HL-60 (cell line): ENCODE measurements at regions not wholly inside any gene's neighbourhood (a gene's known extent, or its start where the extent isn't known, plus 50 kb on each side); places are given as distances from the start of the nearest gene placed in this dataset.

ENCODE experiments used
- DNase-seq, 2 experiments: peaks; one replicate each; pipeline ENCODE4 v3.0.0-alpha.2; 2010 to 2020; ENCODE audit warnings: low read depth in 1 of 2, low spot score in 1 of 2
- H3K27ac ChIP-seq: fragments of 250-450 bp; sonication (Bioruptor Pico); replicated peaks from 2 replicates; pipeline ENCODE4 v1.5.1; 2020; ENCODE audit warnings: mild to moderate bottlenecking, moderate library complexity
- H3K27me3 ChIP-seq: fragments of 250-450 bp; sonication (Bioruptor Pico); 2 replicates; pipeline ENCODE4 v1.5.1; 2021; ENCODE audit warnings: mild to moderate bottlenecking, moderate library complexity; ENCODE audit not compliant: insufficient read depth, poor library complexity, severe bottlenecking
- H3K4me3 ChIP-seq: replicated peaks from 2 replicates; pipeline ENCODE4 v1.5.1; 2011; ENCODE audit warnings: mild to moderate bottlenecking, control low read depth, low read length; ENCODE audit not compliant: insufficient read depth
- GABPA ChIP-seq: IDR thresholded peaks from 2 replicates; pipeline ENCODE4 v1.6.1; 2012; ENCODE audit warnings: low read depth
- POLR2AphosphoS5 ChIP-seq: IDR thresholded peaks from 2 replicates; pipeline ENCODE4 v1.6.1; 2012; ENCODE audit warnings: low read depth
- SPI1 ChIP-seq: IDR thresholded peaks from 2 replicates; pipeline ENCODE4 v1.6.1; 2012; ENCODE audit warnings: low read depth, mild to moderate bottlenecking, borderline replicate concordance
- TF ChIP-seq, protein P1 (sequence below): IDR thresholded peaks from 2 replicates; pipeline ENCODE4 v1.6.1; 2012; ENCODE audit warnings: low read depth; ENCODE audit not compliant: insufficient replicate concordance
- TF ChIP-seq, protein P2 (sequence below): IDR thresholded peaks from one replicate; pipeline ENCODE4 v1.5.1; 2011; ENCODE audit warnings: low read length, control low read depth, inconsistent platforms; ENCODE audit not compliant: insufficient read depth

DNA sequence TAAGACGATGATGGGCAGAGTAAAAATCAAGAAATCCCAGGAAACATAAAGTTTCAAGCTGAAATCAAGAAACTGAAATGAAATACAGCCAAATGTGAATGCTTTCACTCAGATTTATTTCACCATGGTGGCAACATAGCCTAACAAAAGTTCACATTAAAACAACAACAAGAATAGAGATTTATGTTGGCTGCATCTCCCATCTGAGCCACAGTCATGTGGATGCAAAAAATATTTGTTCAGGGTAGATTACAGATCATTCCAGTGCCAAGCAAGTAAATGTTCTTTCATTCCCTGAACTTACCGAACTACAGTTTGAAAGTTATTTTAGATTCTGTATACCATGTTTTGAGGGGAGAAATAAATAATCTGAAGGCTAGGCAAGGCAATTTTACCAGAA is 159.9 kb upstream of the TMTC1 start:
- Histone ChIP-seq H3K27ac (no peak overlapping the region), H3K4me3 (no peak overlapping the region), H3K27me3 (no peaks in the 10 kb centered on the region)
- no peak for TF ChIP-seq POLR2AphosphoS5
- TF ChIP-seq GABPA: no peak
- TF ChIP-seq, protein P1, sequence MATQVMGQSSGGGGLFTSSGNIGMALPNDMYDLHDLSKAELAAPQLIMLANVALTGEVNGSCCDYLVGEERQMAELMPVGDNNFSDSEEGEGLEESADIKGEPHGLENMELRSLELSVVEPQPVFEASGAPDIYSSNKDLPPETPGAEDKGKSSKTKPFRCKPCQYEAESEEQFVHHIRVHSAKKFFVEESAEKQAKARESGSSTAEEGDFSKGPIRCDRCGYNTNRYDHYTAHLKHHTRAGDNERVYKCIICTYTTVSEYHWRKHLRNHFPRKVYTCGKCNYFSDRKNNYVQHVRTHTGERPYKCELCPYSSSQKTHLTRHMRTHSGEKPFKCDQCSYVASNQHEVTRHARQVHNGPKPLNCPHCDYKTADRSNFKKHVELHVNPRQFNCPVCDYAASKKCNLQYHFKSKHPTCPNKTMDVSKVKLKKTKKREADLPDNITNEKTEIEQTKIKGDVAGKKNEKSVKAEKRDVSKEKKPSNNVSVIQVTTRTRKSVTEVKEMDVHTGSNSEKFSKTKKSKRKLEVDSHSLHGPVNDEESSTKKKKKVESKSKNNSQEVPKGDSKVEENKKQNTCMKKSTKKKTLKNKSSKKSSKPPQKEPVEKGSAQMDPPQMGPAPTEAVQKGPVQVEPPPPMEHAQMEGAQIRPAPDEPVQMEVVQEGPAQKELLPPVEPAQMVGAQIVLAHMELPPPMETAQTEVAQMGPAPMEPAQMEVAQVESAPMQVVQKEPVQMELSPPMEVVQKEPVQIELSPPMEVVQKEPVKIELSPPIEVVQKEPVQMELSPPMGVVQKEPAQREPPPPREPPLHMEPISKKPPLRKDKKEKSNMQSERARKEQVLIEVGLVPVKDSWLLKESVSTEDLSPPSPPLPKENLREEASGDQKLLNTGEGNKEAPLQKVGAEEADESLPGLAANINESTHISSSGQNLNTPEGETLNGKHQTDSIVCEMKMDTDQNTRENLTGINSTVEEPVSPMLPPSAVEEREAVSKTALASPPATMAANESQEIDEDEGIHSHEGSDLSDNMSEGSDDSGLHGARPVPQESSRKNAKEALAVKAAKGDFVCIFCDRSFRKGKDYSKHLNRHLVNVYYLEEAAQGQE: no peak
- DNase-seq: no peak

DNA sequence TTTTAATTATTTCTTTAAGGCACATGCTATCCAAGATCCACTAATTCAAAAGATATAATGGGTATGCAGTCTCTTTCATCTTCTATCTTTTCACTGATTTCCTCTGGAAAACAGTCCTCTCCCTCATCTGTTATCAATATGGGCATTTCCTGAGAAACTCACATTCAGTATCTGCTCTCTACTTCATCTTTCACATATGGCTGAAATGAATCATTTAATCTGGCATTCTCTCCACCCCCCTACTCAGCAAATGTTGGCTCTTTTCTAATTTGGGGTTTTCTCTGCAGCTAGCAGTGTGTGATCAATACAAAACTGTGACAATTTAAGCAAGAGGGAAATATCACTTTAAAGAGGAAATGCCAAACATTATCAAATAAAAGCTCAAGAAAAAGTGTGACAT is 157.1 kb upstream of the TMTC1 start:
- H3K27me3 ChIP-seq: no peaks in the 10 kb centered on the region
- TF ChIP-seq, protein P1: no peak
- no peak for TF ChIP-seq SPI1
- TF ChIP-seq GABPA: no peak
- no peak for TF ChIP-seq POLR2AphosphoS5
- TF ChIP-seq, protein P2, sequence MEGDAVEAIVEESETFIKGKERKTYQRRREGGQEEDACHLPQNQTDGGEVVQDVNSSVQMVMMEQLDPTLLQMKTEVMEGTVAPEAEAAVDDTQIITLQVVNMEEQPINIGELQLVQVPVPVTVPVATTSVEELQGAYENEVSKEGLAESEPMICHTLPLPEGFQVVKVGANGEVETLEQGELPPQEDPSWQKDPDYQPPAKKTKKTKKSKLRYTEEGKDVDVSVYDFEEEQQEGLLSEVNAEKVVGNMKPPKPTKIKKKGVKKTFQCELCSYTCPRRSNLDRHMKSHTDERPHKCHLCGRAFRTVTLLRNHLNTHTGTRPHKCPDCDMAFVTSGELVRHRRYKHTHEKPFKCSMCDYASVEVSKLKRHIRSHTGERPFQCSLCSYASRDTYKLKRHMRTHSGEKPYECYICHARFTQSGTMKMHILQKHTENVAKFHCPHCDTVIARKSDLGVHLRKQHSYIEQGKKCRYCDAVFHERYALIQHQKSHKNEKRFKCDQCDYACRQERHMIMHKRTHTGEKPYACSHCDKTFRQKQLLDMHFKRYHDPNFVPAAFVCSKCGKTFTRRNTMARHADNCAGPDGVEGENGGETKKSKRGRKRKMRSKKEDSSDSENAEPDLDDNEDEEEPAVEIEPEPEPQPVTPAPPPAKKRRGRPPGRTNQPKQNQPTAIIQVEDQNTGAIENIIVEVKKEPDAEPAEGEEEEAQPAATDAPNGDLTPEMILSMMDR: no peak
- no peak for DNase-seq
- H3K27ac ChIP-seq: no peak overlapping the region
- H3K4me3 ChIP-seq: no peak overlapping the region

DNA sequence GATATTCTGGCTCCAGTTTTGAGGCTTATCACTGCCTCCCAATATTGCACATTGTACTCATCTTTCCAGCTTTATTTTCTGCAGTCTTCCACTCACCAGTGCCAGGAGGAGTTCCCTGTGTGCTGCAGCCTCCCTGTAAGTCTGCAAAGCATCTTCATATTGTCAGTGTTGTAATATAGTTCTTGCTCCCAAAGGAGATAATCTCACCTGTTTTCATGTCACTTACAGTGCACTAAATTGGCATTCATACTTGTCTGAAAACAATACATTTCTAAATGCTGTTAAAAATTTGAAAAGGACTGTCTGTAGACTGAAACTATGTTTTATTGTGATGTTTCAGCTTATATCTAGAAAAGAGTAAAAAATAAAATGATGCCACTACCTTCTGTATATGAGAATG is 146.8 kb upstream of the TMTC1 start:
- TF ChIP-seq, protein P1: no peak
- TF ChIP-seq SPI1: no peak
- no peak for TF ChIP-seq GABPA
- no peak for TF ChIP-seq POLR2AphosphoS5
- TF ChIP-seq, protein P2: no peak
- Histone ChIP-seq H3K27ac (no peak overlapping the region), H3K4me3 (no peak overlapping the region), H3K27me3 (no peaks in the 10 kb centered on the region)
- no peak for DNase-seq

DNA sequence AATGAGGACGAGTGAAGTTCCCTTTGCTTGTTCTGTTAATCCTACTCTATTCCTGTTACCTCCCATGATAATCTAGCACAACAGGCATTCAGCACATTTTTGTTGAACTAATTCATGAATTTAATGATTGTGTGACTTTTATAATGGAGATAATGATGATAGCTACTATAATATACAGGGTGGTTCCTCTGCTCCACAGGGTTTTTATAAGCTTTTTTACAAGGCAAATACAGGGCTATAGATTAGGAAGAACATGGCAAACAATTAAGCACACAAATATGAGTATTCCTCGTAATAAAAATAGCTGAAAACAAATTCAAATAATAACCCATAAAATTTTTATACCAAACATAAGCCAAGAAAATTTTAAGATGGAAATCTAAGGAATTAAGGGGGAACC is 145.6 kb upstream of the TMTC1 start:
- Histone ChIP-seq H3K4me3 (no peak overlapping the region), H3K27me3 (no peaks in the 10 kb centered on the region), H3K27ac (no peak overlapping the region)
- DNase-seq: no peak
- TF ChIP-seq GABPA: no peak
- no peak for TF ChIP-seq POLR2AphosphoS5
- TF ChIP-seq, protein P1: no peak
- no peak for TF ChIP-seq SPI1
- TF ChIP-seq, protein P2: no peak
